Fibroblast of skin of left biceps (primary cell): ENCODE measurements at regions not wholly inside any gene's neighbourhood (a gene's known extent, or its start where the extent isn't known, plus 50 kb on each side); places are given as distances from the start of the nearest gene placed in this dataset.

ENCODE experiments used
- DNase-seq, 2 experiments: peaks; one replicate each; pipeline ENCODE4 v3.0.0-alpha.2; 2013; ENCODE audit warnings: low read depth in 2 of 2

DNA sequence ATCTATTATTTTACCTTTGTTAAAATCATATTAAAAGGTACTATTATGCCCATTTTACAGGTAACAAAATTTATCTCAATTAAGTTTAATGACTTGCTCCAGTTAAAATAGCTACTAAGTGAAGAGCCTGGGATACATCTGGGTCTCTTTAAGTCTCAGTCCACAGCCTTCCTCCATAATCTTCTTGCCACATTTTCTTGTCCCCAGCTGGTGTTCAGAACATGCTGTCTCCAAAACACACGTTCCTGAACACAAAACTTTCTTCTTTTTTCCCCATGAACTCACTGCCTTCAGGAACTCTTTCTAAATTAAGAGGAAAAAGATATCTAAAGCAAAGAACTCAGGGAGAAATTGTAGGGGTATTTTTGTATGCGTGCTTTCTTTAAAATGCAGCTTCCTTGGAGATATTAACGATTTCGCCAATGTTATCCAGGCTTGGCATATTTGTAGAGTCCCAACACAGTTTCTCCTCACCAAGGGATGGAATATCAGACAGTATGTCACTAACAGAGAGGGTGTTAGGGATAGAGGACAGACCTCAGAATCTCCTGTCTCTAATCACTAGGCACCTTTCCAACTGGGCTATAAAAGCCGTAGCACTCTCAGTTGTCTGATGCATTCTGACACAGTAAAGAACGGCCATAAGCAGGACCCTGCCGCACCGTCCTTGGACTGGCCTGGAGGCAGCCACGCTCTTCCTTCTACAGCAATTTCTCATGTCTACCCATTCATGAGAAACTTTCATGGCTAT lies 232.8 kb upstream of the BLID start:
- DNase-seq: no peak

- no peak for DNase-seq
Measured at GRCh38 chr11:122346006-122346405, 230.0 kb upstream of the BLID start.

DNA sequence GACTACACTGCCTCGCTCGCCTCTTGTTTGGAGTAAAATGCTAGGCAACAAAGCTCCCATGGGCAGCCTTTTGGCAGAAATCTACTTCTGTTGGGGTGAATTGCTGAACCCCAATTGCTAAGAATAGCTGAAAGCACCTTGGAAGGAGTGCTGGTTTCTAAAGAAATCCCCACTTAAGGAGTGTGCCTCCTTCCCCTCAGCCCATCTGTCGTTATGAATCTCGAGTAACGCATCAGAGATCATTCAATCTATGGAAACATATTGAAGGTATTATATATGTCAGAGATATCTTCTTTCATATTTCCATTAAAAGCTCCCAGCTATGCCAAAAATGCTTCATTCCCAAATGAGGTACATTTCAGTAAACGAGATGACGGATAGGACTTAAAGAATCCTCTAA lies 229.6 kb upstream of the BLID start:
- DNase-seq: peak; percentile 83 to 84

DNA sequence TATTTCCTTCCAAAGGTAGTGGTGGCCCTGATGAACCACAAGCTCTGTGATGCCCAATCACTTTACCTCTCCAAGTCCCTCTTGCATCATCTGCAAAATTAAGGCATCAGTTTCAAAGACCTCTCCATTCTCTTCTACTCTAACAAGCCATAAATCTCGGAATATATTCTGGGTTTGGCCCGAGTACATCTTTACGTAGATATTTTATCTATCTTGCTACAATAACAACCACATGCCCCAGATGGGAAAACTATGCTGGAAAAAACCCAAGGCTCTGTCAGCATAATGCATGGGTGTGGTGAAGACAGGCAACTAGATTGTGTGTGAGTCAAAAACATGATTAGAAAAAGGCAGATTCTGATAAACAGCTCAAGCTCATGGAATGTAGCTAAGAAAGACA lies 228.2 kb upstream of the BLID start:
- DNase-seq: peak; percentile 100

- DNase-seq: peak; percentile 75 to 82
Measured at GRCh38 chr11:122343210-122343609, 227.2 kb upstream of the BLID start.

GRCh38 chr11:122342089-122342744 lies 226.2 kb upstream of the BLID start:
- no peak for DNase-seq

GRCh38 chr11:122341477-122341876 lies 225.5 kb upstream of the BLID start:
- no peak for DNase-seq

- no peak for DNase-seq
Measured at GRCh38 chr11:122340607-122341290, 224.7 kb upstream of the BLID start.

DNA sequence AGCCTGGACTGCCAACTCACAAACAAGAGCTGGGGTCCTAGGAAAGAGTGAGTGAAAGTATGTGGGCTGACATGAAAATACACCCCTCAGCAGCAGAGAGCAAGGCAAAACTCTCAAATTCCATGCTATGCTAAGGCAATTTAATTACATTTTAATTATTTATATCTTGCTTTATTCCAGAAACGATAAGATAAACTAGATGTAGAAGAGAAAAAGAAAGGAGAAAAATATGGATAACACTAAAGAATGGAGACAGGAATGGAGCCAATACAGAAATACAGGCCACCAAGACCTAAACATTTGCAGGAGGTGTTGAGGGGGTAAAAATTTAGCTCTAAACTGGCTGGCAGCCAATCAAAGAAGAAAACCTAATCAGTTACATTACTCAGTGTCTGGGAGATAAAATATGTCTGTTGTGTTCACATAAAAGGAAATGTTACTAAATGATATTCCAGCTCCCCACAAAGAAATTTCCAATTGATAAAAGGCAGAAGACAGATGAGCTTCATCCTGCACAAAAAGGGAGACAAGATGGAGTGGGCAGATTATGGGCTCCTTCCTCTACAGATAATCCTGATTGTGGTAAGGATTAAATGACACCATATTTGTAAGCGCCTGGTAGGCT lies 223.5 kb upstream of the BLID start:
- peak in 1 of 2 experiments; percentile 33 for DNase-seq

- no peak for DNase-seq
Measured at GRCh38 chr11:122337704-122338103, 221.7 kb upstream of the BLID start.

GRCh38 chr11:122337241-122337640 lies 221.2 kb upstream of the BLID start:
- no peak for DNase-seq

GRCh38 chr11:122336706-122337105 lies 220.7 kb upstream of the BLID start:
- no peak for DNase-seq

DNA sequence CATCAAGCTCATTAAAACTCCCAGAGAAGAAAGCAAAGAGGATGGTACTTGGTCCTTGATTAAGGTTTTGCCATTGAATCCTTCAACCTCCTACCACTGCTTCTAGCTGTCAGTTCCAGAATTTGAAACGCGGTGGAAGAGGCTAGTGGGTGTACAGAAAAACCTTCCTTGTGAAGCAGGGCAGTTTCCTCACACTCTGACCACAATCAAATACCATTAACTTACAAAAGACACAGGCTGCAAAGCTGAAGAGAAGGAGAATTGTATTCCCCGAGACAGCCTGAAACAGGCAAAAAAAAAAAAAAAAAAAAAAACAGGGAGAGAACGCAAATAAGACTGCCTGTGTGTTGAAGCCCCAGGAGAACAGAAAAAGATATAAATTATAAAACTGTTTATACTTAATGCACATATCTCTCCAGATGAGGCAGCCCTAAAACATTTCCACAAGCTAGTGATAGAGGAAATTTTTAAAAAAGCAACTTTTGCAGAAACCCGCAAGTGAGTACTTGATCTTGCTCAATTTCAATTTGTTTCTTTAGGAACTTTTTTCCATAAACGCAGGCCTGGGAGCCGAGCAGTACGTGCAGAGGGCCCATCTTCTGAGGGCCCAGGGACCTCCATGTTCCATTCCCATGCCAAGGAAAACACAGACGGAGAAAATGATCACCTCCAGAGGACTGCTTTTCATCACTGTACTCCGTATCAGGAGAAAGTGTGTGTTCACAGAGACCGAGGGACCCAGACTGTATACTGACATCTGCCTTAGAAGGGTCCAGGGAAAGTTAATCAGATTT lies 218.7 kb upstream of the BLID start:
- no peak for DNase-seq

- no peak for DNase-seq
Measured at GRCh38 chr11:122333467-122333866, 217.5 kb upstream of the BLID start.

GRCh38 chr11:122331079-122331478 lies 215.1 kb upstream of the BLID start:
- no peak for DNase-seq

GRCh38 chr11:122330279-122330965 lies 214.4 kb upstream of the BLID start:
- DNase-seq: no peak

- DNase-seq: no peak
Measured at GRCh38 chr11:122327528-122327927, 211.5 kb upstream of the BLID start.

- DNase-seq: no peak
Measured at GRCh38 chr11:122323754-122324421, 207.9 kb upstream of the BLID start.

- peak in 1 of 2 experiments; percentile 32 for DNase-seq
Measured at GRCh38 chr11:122322329-122322728, 206.3 kb upstream of the BLID start.

DNA sequence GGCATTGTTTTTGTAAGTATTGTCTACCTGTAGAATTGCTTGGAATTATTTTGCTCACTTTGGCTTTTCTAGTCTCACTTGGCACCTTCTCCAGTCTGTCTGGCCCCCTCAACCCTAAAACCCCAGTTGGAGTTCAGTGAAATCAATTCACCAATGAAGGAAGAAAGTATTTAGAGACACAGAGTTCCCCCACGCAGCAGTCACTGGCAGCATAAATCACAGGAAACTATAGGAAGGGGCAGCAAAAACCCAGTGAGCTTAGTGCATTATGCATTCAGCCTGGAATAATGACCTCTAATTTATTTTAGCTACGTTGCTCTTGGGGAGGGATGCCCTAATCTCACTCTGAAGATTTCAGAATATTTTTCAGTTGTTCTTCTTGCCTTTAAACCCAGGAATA lies 204.7 kb upstream of the BLID start:
- DNase-seq: no peak
